Skeletal muscle cell (primary cell): ENCODE measurements at regions not wholly inside any gene's neighbourhood (a gene's known extent, or its start where the extent isn't known, plus 50 kb on each side); places are given as distances from the start of the nearest gene placed in this dataset.
"Not testable (repeated sequence)": the region's sequence is repeated elsewhere in the genome, so short reads cannot be mapped to it uniquely, and the experiment has no call there.

Experiments
- DNase-seq: peaks from one replicate; pipeline ENCODE4 v3.0.0-alpha.2; 2010; ENCODE audit warnings: low read depth
- H3K4me3 ChIP-seq: 2 replicates; pipeline ENCODE4 v1.5.1; 2011; ENCODE audit warnings: low read depth, mild to moderate bottlenecking, control low read depth, low read length, moderate library complexity

GRCh38 chr20:60092729-60093128, 134.5 kb downstream of the CDH26 start:
- no peak overlapping the region for H3K4me3 ChIP-seq
- DNase-seq: no peak

DNA sequence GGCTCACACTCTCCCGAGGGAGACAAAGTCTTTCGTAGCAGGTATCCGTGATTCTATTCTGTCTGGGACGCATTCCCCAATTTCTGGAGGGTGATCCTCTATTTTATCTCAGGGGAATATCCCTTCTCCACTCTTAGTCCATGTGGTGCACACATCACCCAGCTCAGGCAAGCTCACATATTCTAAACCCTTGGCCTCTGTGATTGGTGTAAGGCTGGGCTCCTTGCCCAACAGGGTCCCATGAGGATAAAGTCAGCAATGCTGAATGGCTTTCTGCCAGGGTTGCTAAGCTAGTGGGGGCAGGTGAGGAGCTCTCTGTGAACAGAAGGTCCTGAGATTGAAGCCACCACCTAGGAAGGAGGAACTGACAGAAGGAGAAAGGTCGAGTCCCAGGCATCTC, 137.2 kb downstream of the CDH26 start:
- DNase-seq: no peak
- H3K4me3 ChIP-seq: no peak overlapping the region

DNA sequence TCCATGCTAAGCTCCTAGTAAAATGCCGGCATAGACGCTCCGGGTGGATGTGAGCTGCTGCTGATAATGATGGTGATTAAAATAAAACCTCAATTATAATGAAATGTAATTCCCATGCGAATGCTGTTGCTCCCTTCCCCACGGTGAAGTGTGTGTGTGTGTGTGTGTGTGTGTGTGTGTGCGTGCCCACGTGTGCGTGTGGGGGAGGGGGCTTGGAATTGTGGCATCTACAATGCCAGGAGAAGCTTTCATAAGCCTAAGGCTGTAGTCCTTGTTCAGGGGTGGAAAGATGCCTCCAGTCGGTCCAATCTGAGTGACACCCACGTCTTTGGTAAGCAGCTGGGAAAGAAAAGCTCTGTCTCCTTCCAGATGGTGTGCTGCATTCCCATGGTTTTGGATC, 137.9 kb downstream of the CDH26 start:
- H3K4me3 ChIP-seq: no peak overlapping the region
- DNase-seq: no peak

DNA sequence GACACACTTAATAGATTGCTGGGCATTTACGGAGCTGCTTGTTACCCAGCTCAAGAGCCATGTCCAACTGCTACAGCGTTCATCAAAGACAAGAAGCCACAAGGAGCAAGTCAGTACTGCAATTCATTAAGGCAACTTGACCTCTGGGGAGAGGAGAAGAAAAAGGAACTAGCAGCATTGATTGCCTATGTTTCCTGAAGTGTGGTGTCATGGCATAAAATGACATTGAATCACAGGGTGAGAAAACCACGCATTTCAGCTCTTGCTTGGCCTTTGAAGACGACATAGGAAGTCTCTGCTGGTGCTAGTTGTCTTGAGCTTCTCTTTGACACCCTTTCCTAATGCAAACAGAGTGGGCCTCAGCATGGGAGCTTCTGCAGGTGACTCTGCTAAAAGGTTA, 139.1 kb downstream of the CDH26 start:
- no peak for DNase-seq
- H3K4me3 ChIP-seq: no peak overlapping the region

GRCh38 chr20:60100780-60101179, 142.6 kb downstream of the CDH26 start:
- H3K4me3 ChIP-seq: no peak overlapping the region
- DNase-seq: no peak

DNA sequence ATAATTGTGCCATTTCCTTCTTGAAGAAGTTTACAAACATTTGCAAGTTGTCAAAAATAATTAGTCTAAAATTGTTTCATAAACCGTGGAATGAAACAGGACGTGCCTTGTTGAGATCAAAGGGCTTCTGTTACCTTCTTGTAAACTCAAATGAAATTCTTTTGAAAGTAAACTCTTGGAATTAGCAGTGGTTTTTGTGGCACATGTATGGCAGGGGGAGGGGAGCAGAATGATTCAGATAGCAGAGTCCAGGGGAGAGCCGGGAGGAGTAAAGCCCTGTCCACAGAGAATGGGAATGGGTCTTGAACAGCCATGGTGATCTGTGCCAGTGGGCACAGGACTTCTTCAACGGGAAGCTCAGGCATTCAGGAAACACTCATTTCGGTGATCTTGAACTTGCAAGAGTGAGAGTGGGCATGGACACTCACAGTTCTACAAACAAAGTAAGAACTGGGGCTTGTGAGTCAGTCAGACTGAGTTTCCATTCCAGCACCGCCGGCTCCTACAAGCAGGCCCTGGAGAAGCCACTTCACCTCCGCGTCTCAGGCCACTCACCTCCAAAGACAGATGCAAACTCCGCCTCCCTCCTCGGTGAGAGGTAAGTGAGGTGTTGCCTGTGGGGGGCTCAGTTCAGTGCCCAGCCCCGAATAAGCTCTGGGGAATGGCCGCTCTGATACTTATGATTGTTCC, 143.1 kb downstream of the CDH26 start:
- H3K4me3 ChIP-seq: no peak overlapping the region
- DNase-seq: no peak

GRCh38 chr20:60101891-60102281, 143.7 kb downstream of the CDH26 start:
- no peak for DNase-seq
- no peak overlapping the region for H3K4me3 ChIP-seq

DNA sequence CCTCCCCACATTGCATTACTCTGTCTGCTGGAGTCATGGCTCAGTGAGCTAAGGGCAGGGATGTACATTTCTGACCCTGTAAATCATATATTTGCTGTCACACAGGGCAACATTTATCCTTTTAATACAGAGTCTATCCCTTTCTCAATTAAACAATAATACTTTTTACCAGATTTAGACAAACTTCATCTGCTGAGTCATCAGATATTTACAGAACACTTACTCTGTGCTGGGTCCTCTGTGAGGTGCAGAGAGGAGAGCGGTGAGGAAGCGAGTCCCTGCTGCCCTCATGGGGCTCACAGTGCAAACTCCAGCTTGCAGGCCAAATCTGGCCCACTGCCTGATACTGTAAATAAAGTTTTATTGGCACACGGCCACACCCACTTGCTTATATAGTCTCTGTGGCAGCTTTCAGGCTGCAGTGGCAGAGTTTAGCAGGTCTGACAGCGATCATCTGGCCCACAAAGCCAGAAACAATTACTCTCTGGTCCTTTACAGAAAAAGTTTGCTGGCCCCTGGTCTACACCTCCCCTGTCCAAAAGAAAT, 144.5 kb downstream of the CDH26 start:
- no peak for DNase-seq
- no peak overlapping the region for H3K4me3 ChIP-seq

GRCh38 chr20:60104993-60105803, 147.0 kb downstream of the CDH26 start:
- DNase-seq: no peak
- no peak overlapping the region for H3K4me3 ChIP-seq

DNA sequence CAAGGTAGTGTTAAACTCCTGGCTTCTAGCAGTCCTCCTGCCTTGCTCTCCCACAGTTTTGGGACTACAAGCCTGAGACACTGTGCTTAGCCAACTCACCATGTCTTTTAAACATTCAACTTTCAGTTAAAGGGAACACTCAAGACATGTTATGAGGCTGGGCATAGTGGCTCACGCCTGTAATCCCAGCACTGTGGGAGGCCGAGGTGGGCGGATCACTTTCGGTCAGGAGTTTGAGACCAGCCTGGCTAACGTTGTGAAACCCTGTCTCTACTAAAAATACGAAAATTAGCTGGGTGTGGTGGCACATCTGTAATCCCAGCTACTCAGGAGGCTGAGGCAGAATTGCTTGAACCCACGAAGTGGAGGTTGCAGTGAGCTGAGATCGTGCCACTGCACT, 148.0 kb downstream of the CDH26 start:
- not testable (repeated sequence) for H3K4me3 ChIP-seq, DNase-seq

GRCh38 chr20:60107621-60108390, 149.6 kb downstream of the CDH26 start:
- no peak for DNase-seq
- no peak overlapping the region for H3K4me3 ChIP-seq

- DNase-seq: no peak
- no peak overlapping the region for H3K4me3 ChIP-seq
These were observed 150.2 kb downstream of the CDH26 start for GRCh38 chr20:60108397-60108796.

DNA sequence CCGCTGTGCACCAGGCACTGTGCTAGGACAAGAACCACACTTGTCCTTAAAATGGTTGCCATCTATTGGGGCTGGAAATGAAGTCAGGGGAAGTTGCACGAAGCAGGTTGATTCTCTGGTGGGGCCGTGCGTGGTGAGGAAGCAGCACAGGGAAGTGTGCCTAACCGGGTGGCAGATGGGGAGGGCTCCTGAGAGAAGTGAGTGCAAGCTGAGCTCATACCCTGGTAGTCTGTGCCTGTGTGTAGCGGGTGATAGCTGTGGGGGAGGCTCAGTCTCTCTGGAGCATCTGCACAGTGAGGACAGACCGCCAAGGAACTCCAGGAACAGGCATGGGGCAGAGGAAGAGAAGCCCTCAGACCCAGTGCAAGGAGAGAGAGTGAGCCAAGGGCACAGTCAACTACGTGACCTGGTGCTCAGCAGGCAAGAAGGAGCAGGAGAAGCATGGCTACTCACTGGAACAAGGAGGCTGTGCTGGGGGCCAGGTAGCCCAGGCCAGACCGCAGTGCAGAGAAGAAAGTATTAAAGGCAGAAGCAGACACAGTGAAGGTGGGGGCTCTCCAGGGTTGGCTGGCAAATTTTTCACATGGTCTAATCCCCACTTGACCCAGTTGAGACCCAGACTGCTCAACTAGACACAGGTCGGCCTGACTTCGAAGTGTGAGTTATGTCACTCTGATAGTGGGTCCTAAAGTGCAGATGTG, 155.0 kb downstream of the CDH26 start:
- DNase-seq: no peak
- no peak overlapping the region for H3K4me3 ChIP-seq

GRCh38 chr20:60113771-60114170, 155.5 kb downstream of the CDH26 start:
- no peak overlapping the region for H3K4me3 ChIP-seq
- no peak for DNase-seq

GRCh38 chr20:60115451-60115850, 157.2 kb downstream of the CDH26 start:
- DNase-seq: no peak

GRCh38 chr20:60116128-60116909, 158.1 kb downstream of the CDH26 start:
- H3K4me3 ChIP-seq: no peak overlapping the region
- no peak for DNase-seq

More at GRCh38 chr20:60115451-60115850, 157.2 kb downstream of the CDH26 start:
- no peak overlapping the region for H3K4me3 ChIP-seq

- peak; percentile 37 for DNase-seq
- no peak overlapping the region for H3K4me3 ChIP-seq
These were observed 158.8 kb downstream of the CDH26 start for GRCh38 chr20:60117065-60117464.

DNA sequence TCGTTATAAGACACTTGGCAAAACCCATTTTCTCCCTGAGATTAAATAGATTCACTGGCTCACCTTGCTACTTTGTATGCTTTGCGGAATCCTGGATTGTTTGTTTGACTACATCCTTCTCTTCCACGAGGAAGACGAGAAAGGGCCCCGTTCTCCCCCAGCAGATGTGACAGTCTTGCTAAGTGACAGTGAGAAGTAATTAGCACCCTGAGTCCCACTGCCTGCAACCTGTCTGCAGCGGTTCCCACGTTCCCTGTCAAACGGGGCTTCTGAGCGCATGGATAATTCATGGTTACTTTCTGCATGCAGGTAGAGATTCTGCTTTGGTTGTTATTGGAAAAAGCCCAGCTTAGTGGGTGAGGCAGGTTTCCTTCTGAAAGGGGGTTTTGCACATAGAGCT, 163.7 kb downstream of the CDH26 start:
- H3K4me3 ChIP-seq: no peak overlapping the region
- no peak for DNase-seq

GRCh38 chr20:60122671-60123070, 164.4 kb downstream of the CDH26 start:
- no peak overlapping the region for H3K4me3 ChIP-seq
- DNase-seq: no peak
